Amygdala (tissue), 56 donors: ENCODE measurements at regions not wholly inside any gene's neighbourhood (a gene's known extent, or its start where the extent isn't known, plus 50 kb on each side); places are given as distances from the start of the nearest gene placed in this dataset.

Experiments used
- DNase-seq, 56 donors: peaks; one replicate each; lab custom pipeline; 2025; lab: John Stamatoyannopoulos, UW

GRCh38 chr14:95466506-95466905 is 49.9 kb downstream of the SYNE3 start:
- DNase-seq = no peak

- DNase-seq = no peak
Observed at GRCh38 chr14:95465936-95466335, 50.5 kb downstream of the SYNE3 start.

GRCh38 chr14:95465358-95465757 is 51.1 kb downstream of the SYNE3 start:
- DNase-seq = no peak

DNA sequence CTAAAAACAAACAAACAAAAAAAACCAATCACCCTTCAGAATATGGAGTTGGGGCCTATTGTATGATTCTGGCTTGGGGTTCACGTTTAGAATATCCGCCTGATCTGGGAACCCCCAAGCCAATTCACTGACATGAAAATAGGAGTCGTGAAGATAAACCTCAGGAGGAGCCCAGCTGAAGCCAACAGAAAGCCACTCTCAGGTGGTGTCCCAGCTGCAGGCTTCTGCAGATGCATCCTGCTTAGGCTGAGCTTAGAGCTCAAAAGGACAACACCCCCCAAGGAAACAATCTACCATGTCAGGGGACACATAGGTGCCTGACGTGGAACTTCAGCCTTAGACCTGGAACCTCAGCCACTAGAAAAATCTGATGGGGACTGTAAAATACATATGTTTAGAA is 51.9 kb downstream of the SYNE3 start:
- no peak for DNase-seq

DNA sequence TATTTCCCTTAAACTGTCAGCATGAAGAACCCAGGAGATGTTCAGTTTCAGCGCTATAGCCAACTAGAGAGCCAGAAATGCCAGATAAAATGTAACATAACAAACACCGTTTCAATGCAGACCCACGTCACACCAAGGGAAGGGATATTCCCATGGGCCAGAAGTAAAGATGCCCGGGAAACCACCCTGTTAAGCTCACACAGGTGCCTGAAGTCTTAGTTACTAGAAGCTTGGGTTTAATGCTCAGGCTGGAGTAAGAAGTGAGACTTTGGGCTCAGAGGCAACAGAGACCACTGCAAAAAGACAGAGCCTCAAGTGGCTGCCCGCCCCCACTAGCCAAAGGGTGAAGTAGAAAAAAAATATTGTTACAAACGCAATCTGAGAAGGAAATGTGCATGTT is 52.3 kb downstream of the SYNE3 start:
- no peak for DNase-seq

- DNase-seq = peak in 2 of 56 donors; percentile 15 to 23
Observed at GRCh38 chr14:95463171-95463901, 53.1 kb downstream of the SYNE3 start.

DNA sequence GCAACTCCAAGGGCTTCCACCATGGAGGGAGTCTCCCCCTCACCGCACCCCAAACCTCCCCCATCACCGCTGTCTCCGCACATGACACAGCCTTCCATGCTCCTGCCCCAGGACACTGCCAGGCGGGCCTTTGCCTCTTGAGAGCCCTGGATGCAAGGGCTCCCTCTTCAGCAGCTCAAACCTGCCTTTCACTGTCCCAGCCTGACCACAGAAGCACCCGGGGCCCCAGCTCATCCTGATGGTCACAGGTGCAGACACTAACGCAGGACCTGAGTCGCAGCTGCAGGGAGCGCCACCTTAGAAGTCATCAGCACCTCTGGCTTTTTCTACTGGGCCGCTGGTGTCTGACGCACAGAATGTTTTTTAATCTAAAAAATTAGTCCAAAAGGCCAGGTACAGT is 54.0 kb downstream of the SYNE3 start:
- no peak for DNase-seq

DNA sequence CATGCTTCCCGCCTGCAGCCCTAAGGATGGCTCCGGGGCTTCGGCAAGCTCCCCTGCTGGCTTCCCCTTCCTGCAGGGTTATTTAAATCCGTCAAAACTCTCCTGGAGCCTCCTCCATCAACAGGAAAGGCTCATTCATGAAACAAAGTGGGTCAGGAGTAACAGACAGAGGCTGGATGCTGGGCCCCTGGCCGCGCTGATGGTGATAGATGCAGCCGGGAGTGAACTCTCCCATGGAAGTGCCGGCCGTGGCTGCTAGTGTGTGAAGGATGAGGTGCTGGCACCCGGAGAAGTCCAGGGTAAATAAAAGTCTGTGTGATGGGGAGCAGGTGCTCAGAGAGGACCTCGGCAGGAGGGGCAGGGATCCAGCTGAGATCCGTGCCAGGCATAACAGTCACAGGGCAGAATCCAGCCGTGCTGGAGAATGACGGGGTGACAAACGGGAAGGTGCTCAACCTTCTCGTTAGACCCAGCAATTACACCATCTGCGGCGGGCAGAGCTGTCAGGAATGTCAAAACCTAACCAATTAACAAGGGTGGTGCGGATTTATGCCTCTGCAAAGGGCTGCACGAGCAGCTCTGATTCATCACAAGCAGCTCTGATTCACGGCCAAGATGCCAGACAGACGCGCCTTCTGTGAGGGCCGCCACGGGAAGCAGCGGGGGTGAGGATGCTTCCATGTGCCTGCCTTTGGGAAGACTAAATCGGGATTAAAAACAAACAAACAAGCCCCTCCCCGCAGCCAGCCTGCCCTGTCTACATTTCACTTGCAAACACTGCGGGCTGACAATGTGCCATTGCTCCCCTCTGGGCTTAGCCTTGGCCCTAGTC is 55.6 kb downstream of the SYNE3 start:
- DNase-seq = peak in 54 of 56 donors; percentile 13 to 84 (median 64)

GRCh38 chr14:95458906-95459305 is 57.5 kb downstream of the SYNE3 start:
- no peak for DNase-seq

DNA sequence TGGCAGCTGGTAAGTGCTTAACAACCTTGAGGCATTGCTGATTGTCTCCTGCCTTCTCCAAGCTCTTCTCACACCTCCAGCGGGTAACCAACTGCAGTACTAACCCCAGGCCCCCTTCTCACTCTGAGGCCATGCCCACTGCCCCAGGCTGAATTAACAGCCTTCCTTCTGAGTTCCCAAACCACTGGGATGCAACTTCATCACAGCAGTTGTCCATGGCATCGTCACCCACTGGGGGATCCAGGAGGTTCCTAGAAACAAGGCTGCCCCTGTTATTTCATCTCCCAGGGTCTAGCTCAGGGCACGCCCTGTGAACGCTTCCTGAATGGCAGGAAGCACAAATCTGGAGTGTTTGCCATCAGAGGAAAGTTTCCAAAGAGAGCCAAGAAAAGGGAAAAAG is 58.0 kb downstream of the SYNE3 start:
- no peak for DNase-seq

DNA sequence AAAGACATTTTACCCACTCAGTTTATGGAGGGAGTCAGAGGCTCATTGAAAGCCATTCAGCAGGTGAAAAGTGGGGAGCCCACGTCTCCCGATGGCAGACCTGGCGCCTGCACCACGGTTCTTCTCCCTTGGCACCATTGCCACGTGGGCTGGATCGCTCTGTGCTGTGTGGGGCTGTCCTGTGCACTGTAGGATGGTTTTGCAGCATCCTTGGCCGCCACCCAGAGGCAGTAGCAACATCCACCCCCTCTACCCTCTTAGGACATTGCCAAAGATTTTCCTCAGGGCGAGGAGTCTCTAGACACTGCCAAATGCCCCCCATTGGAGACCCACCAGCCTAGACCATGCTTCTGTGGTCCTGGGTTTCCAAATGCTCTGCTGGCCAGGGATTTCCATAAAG is 60.2 kb downstream of the SYNE3 start:
- DNase-seq = peak in 1 of 56 donors; percentile 15

GRCh38 chr14:95455246-95455645 is 61.2 kb downstream of the SYNE3 start:
- DNase-seq = no peak

- no peak for DNase-seq
Observed at GRCh38 chr14:95453713-95453980, 62.8 kb downstream of the SYNE3 start.

DNA sequence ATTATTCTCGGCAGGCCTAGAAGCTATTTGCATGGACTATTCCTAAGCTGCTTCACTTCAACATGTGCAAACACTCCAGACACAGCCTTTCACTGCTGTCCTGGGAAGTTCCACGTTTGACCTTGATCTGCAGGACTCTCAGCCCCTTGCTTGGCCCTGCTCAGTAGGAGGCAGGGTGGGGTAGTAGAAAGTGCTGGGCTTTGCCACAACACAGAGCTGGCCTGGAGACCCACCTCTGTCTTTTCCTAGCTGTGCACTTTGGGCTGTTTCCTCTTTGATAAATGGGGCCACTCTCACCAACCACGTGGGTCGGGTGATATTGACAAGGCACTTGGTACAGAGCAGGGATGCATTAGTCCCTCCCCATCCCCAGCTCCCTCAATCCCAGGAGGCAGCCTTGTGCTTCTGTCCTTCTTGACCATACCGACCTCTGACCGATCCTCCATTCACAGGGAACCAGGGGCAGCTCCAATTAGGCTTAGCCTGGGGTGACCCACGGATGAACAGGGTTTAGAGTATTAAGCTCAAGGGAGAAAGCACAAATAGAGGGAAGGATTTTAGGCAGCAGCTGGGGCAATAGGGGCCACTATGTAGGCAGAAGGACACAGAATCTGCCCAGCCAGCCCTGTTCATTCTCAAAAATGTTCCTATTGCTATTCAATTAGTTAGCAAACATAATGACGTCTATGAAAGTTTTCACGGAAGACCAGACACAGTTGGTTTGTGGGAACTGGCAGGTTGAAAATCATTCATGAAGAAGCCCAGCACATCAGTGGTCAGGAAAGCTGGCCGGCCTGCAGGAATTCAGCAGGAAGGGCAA is 63.3 kb downstream of the SYNE3 start:
- DNase-seq = no peak

DNA sequence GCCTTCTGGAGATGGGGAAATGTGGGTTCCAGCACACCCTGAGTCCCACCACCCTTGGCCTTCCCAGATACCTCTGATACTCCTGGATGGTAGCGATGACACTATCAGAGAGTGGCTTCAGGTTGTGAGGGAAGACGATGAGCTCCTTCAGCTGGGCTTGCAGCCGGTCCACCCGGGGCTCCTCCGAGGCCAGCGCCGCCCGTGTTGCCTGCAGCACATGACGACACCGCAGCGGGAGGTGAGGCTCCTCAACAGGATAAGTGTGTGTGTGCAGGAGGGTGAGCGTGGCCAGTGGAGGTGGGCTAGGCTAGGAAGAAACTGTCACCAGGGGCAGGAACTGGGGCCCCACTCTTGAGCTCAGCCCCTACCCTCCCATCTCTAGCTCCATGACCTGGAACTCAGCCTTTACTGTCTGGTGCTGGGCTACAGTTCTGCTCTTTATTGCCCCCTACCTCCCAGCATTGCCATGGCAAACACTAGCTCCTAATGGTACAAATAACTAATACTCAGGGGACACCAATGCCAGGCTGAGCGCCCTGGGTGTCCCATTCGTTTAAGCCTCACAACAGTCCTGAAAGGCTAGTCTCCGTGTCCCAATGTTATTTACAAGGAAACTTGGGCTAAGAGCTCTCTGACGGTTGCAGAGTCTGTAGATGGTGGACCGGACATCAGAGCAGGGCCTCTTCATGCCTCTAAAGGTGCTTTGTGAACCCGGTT is 64.1 kb downstream of the SYNE3 start:
- peak in 7 of 56 donors; percentile 13 to 45 (median 21) for DNase-seq

- no peak for DNase-seq
Observed at GRCh38 chr14:95449131-95449530, 67.3 kb downstream of the SYNE3 start.

- DNase-seq = no peak
Observed at GRCh38 chr14:95446470-95446869, 70.0 kb downstream of the SYNE3 start.

DNA sequence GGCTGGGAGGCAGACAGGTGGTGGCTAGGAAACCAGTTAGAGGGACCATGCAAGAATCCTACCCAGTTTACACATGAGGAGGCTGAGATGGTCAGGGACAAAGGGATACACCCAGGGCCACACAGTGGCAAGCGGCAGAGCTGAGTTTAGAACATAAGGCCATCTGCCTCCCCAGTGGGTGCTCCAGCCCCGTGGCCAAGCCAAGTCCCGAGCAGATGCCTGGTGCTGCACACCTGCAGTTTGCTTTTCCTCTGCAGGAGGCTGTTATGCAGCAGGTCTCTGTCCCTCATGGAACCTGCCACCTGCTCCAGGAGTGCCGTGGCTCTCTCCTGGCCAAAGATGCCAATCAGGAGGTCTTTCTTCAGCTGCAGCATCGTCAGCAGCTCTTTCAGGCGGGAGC is 70.8 kb downstream of the SYNE3 start:
- no peak for DNase-seq

- no peak for DNase-seq
Observed at GRCh38 chr14:95445161-95445560, 71.3 kb downstream of the SYNE3 start.
